ENCODE measurements at regions not wholly inside any gene's neighbourhood (a gene's known extent, or its start where the extent isn't known, plus 50 kb on each side); places are given as distances from the start of the nearest gene placed in this dataset.
"Not testable (repeated sequence)": the region's sequence is repeated elsewhere in the genome, so short reads cannot be mapped to it uniquely, and the experiment has no call there.

DNA sequence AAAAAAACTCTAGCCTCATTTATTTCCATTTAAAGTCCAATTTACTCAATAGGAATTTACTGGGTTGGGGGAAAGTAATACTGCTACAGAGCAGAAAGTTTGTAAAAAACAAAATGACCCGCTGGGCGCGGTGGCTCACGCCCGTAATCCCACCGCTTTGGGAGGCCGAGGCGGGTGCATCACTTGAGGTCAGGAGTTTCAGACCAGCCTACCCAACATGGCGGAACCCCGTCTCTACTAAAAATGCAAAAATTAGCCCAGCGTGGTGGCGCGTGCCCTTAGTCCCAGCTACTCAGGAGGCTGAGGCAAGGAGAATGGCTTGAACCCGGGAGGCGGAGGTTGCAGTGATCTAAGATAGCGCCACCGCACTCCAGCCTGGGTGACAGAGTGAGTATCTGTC, 745.6 kb downstream of the SLITRK1 start:
- TF ChIP-seq, protein P1, sequence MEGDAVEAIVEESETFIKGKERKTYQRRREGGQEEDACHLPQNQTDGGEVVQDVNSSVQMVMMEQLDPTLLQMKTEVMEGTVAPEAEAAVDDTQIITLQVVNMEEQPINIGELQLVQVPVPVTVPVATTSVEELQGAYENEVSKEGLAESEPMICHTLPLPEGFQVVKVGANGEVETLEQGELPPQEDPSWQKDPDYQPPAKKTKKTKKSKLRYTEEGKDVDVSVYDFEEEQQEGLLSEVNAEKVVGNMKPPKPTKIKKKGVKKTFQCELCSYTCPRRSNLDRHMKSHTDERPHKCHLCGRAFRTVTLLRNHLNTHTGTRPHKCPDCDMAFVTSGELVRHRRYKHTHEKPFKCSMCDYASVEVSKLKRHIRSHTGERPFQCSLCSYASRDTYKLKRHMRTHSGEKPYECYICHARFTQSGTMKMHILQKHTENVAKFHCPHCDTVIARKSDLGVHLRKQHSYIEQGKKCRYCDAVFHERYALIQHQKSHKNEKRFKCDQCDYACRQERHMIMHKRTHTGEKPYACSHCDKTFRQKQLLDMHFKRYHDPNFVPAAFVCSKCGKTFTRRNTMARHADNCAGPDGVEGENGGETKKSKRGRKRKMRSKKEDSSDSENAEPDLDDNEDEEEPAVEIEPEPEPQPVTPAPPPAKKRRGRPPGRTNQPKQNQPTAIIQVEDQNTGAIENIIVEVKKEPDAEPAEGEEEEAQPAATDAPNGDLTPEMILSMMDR (IDR thresholded peaks at IDR 0.05): no peak
- no peaks in the 10 kb centered on the region for H3K36me3 ChIP-seq
- no peaks in the 10 kb centered on the region for H3K4me1 ChIP-seq
- H3K9me3 ChIP-seq: no peaks in the 10 kb centered on the region
- no peak overlapping the region for H3K27ac ChIP-seq
- H3K27me3 ChIP-seq: no peaks in the 10 kb centered on the region
- no peak overlapping the region for H3K9ac ChIP-seq (ENCODE audit: low read depth in 2 of 2, low read length in 2 of 2)
- no peak overlapping the region for H3K4me3 ChIP-seq
- DNase-seq: no peak
- intact Hi-C loops (cut with DNase I): no loop called here

DNA sequence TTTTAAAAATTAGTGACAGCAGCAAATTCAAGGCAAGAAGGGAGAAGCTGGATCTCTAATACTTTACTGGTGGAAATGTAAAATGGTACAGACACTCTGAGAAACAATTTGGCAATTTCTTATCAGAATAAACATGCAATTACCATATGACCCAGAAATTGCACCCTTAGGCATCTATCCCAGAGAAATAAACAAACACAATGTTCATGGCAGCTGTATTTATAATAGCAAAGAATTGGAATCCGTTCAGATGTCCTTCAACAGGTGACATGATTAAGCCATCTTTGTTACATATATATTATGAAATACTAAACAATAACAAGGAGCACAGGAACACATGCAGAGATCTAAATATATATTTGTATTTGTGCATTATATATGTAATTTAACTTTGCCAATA, 756.5 kb downstream of the SLITRK1 start:
- H3K9ac ChIP-seq (ENCODE audit: low read depth in 2 of 2, low read length in 2 of 2): no peak overlapping the region
- H3K4me3 ChIP-seq: no peak overlapping the region
- H3K4me1 ChIP-seq: no peaks in the 10 kb centered on the region
- TF ChIP-seq, protein P1 (IDR thresholded peaks at IDR 0.05): no peak
- intact Hi-C loops (cut with DNase I): no loop called here
- no peaks in the 10 kb centered on the region for H3K27me3 ChIP-seq
- no peak overlapping the region for H3K27ac ChIP-seq
- no peak for DNase-seq
- H3K9me3 ChIP-seq: no peaks in the 10 kb centered on the region
- H3K36me3 ChIP-seq: no peaks in the 10 kb centered on the region

DNA sequence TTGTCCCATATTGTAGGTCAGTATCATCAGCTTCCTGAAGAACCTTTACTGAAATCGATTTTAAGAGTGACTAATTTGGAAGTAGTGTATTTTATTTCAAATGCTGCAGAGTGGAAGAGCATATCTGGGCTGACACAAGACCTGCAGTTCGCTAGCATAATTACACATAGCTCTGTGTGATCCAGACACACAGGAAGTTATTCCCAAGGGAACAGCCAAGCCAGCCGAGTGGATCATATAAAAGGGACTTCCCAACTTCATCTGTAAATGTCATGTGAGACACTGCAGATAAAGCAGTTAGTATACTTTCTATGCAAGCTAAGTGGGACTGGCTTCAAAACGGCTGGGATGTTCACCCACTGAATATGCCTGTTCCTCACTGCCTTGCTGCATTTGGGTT, 760.4 kb downstream of the SLITRK1 start:
- Histone ChIP-seq H3K4me1 (no peaks in the 10 kb centered on the region), H3K9ac (ENCODE audit: low read depth in 2 of 2, low read length in 2 of 2) (no peak overlapping the region), H3K36me3 (no peaks in the 10 kb centered on the region), H3K27ac (no peak overlapping the region), H3K4me3 (no peak overlapping the region), H3K9me3 (no peaks in the 10 kb centered on the region), H3K27me3 (no peaks in the 10 kb centered on the region)
- no peak for DNase-seq
- TF ChIP-seq, protein P1 (IDR thresholded peaks at IDR 0.05): no peak
- intact Hi-C loops (cut with DNase I): no loop called here

DNA sequence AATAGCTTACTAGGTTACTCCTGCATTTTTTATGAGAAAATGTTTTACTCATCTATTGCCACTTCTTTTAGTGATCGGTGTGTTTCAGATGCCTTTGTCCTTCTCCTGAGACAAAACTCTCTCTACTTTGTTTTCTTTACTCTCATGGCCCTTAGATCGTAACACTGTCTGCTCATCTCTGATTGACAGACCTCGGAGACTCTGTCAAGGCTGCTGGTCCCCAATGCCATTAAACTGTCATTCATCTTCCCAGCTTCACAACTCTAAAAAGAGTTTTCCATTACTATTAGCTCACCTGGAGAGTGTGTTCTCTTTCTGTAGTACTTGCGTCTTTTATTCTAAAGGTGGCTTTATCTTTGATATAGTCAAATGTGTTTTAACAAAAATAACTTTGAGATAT, 765.2 kb downstream of the SLITRK1 start:
- Histone ChIP-seq H3K27ac (no peak overlapping the region), H3K4me1 (no peaks in the 10 kb centered on the region), H3K9me3 (no peaks in the 10 kb centered on the region), H3K4me3 (no peak overlapping the region), H3K9ac (ENCODE audit: low read depth in 2 of 2, low read length in 2 of 2) (no peak overlapping the region), H3K36me3 (no peaks in the 10 kb centered on the region), H3K27me3 (no peaks in the 10 kb centered on the region)
- DNase-seq: no peak
- TF ChIP-seq, protein P1 (IDR thresholded peaks at IDR 0.05): no peak
- intact Hi-C loops (cut with DNase I): no loop called here

DNA sequence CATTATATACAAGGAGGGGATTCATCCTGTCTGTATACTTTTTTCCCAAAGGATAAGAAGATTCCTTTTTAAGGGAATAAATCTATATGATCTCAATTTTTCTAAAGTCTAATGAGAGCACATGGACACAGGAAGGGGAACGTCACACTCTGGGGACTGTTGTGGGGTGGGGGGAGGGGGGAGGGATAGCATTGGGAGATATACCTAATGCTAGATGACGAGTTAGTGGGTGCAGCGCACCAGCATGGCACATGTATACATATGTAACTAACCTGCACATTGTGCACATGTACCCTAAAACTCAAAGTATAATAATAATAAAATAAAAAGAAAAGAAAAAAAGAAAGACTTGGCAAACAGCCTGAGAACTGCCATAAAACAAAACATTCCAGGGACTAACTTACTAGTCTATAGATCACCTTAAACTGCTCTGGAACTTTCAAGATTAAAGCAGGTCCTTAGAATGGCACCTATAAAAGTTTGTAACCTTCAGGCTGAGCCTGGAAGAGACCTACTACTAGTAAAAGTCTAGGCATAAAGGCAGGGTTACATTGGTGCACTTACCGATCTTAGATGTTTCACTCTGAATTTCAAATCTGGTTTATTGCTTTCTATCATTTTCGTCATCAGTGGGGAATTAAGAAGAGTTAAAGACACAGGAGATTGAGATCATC, 780.6 kb downstream of the SLITRK1 start:
- H3K36me3 ChIP-seq; DNase-seq; H3K4me1 ChIP-seq; H3K27me3 ChIP-seq; H3K27ac ChIP-seq; H3K9me3 ChIP-seq; H3K4me3 ChIP-seq; H3K9ac ChIP-seq (ENCODE audit: low read depth in 2 of 2, low read length in 2 of 2); intact Hi-C loops (cut with DNase I): not testable (repeated sequence)

DNA sequence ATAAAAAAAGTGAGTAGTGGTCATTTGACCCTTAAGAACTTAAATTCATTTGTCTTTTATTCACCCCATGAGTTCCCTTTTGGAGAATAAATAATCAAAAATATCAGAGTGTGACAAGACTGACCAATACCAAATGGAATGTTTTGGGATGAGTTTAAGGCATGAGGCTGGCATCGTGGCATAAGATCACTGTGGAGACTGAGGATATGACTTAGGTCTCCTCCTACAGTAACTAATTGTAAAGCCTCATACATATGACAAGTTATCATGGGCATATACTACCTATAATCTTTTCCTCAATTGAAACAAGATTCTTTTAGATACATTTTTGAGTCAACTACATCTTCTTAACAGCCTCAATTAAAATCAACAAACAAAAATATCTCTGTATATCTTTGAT, 782.0 kb downstream of the SLITRK1 start:
- intact Hi-C loops (cut with DNase I): no loop called here
- no peak for DNase-seq
- Histone ChIP-seq H3K27me3 (no peaks in the 10 kb centered on the region), H3K36me3 (no peaks in the 10 kb centered on the region), H3K4me3 (no peak overlapping the region), H3K9me3 (no peaks in the 10 kb centered on the region), H3K27ac (no peak overlapping the region), H3K9ac (ENCODE audit: low read depth in 2 of 2, low read length in 2 of 2) (no peak overlapping the region), H3K4me1 (no peaks in the 10 kb centered on the region)
- TF ChIP-seq, protein P1 (IDR thresholded peaks at IDR 0.05): no peak

Data from colonic mucosa (tissue), 4 donors.